SH-SY5Y (cell line): ENCODE measurements at regions not wholly inside any gene's neighbourhood (a gene's known extent, or its start where the extent isn't known, plus 50 kb on each side); places are given as distances from the start of the nearest gene placed in this dataset.

Source experiments
- GATA2 ChIP-seq: IDR thresholded peaks from 2 replicates; pipeline ENCODE4 v1.6.1; 2011; ENCODE audit warnings: mild to moderate bottlenecking, low read depth, low read length
- GATA3 ChIP-seq: IDR thresholded peaks from 2 replicates; pipeline ENCODE4 v1.6.1; 2011; ENCODE audit warnings: low read depth, mild to moderate bottlenecking, low read length, moderate library complexity

GRCh38 chr1:4369335-4369734 is 285.1 kb upstream of the AJAP1 start:
- no peak for TF ChIP-seq GATA2
- TF ChIP-seq GATA3 = no peak

- TF ChIP-seq GATA2 (no peak), GATA3 (no peak)
These were observed 282.6 kb upstream of the AJAP1 start for GRCh38 chr1:4371849-4372248.

GRCh38 chr1:4375812-4376211 is 278.6 kb upstream of the AJAP1 start:
- TF ChIP-seq GATA3 (no peak), GATA2 (no peak)

- no peak for TF ChIP-seq GATA2
- TF ChIP-seq GATA3 = no peak
These were observed 274.8 kb upstream of the AJAP1 start for GRCh38 chr1:4379451-4380175.

- TF ChIP-seq GATA2 (no peak), GATA3 (no peak)
These were observed 273.7 kb upstream of the AJAP1 start for GRCh38 chr1:4380564-4381168.

GRCh38 chr1:4393191-4393590 is 261.2 kb upstream of the AJAP1 start:
- TF ChIP-seq GATA2 (no peak), GATA3 (no peak)

GRCh38 chr1:4394366-4394765 is 260.0 kb upstream of the AJAP1 start:
- TF ChIP-seq GATA3 (no peak), GATA2 (no peak)

GRCh38 chr1:4395158-4395557 is 259.3 kb upstream of the AJAP1 start:
- TF ChIP-seq GATA3 (no peak), GATA2 (no peak)

- TF ChIP-seq GATA3 (no peak), GATA2 (no peak)
These were observed 258.7 kb upstream of the AJAP1 start for GRCh38 chr1:4395676-4396075.

GRCh38 chr1:4396551-4396950 is 257.9 kb upstream of the AJAP1 start:
- TF ChIP-seq GATA2 = no peak
- TF ChIP-seq GATA3 = no peak

GRCh38 chr1:4397196-4397595 is 257.2 kb upstream of the AJAP1 start:
- no peak for TF ChIP-seq GATA3
- no peak for TF ChIP-seq GATA2

GRCh38 chr1:4402032-4402431 is 252.4 kb upstream of the AJAP1 start:
- no peak for TF ChIP-seq GATA2
- TF ChIP-seq GATA3 = no peak

GRCh38 chr1:4404854-4405590 is 249.4 kb upstream of the AJAP1 start:
- no peak for TF ChIP-seq GATA3
- no peak for TF ChIP-seq GATA2

- TF ChIP-seq GATA2 (no peak), GATA3 (no peak)
These were observed 246.6 kb upstream of the AJAP1 start for GRCh38 chr1:4407851-4408250.

GRCh38 chr1:4408380-4408779 is 246.0 kb upstream of the AJAP1 start:
- no peak for TF ChIP-seq GATA3
- TF ChIP-seq GATA2 = no peak
